ENCODE measurements at regions not wholly inside any gene's neighbourhood (a gene's known extent, or its start where the extent isn't known, plus 50 kb on each side); places are given as distances from the start of the nearest gene placed in this dataset.

DNA sequence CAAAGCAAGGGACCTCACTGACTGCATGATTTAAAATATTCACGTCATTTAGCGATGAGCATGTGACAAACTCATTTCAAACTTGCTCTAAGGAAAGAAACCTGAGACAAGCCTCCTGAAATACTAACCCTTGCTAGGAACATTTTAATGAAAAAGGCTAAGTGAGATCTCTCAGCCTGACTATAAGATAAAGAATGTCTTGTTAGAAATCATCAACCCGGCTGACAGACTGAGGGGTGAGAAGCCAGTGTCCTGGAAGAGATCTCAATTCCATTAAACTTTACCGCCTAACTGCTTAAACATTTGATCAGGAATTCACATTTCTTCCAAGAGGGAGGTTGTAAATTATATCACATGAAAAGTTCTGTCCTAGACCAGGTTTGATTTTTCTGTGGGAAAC lies 274.8 kb upstream of the EXOC2 start:
- DNase-seq (ENCODE audit: low read depth, low spot score) = no peak
- TF ChIP-seq, protein P1, sequence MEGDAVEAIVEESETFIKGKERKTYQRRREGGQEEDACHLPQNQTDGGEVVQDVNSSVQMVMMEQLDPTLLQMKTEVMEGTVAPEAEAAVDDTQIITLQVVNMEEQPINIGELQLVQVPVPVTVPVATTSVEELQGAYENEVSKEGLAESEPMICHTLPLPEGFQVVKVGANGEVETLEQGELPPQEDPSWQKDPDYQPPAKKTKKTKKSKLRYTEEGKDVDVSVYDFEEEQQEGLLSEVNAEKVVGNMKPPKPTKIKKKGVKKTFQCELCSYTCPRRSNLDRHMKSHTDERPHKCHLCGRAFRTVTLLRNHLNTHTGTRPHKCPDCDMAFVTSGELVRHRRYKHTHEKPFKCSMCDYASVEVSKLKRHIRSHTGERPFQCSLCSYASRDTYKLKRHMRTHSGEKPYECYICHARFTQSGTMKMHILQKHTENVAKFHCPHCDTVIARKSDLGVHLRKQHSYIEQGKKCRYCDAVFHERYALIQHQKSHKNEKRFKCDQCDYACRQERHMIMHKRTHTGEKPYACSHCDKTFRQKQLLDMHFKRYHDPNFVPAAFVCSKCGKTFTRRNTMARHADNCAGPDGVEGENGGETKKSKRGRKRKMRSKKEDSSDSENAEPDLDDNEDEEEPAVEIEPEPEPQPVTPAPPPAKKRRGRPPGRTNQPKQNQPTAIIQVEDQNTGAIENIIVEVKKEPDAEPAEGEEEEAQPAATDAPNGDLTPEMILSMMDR (conservative IDR thresholded peaks at IDR 0.05) = no peak
- Mint-ChIP-seq H3K4me3 (no peak overlapping the region), H3K36me3 (ENCODE audit: low read depth) (no peaks in the 10 kb centered on the region), H3K27me3 (ENCODE audit: low read depth) (peaks cover 25% of the 10 kb centered on the region), H3K27ac (ENCODE audit: unreplicated experiment) (no peak overlapping the region), H3K4me1 (no peaks in the 10 kb centered on the region), H3K9me3 (peaks cover 2% of the 10 kb centered on the region)

DNA sequence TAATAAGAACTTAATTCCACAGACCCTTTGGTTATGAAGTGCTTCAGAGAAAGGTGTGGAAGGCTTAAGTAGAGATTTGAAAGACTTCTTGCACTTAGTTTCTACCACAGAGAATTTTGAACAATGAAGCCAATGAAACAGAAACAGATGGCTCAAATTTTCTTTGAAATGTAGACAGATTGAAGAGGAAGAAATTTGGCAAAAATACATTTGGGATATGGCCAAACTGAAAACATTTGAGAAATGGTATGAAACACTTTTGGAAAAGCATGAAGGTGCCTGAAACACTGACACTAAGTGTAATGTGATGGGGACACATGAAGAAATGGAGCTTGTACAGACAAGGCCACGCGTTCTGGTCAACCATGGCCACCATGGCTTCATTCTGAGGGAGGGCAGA lies 272.4 kb upstream of the EXOC2 start:
- Mint-ChIP-seq H3K4me1 (no peaks in the 10 kb centered on the region), H3K36me3 (ENCODE audit: low read depth) (no peaks in the 10 kb centered on the region), H3K27me3 (ENCODE audit: low read depth) (peaks cover 22% of the 10 kb centered on the region), H3K27ac (ENCODE audit: unreplicated experiment) (no peak overlapping the region), H3K4me3 (no peak overlapping the region), H3K9me3 (peaks cover under 1% of the 10 kb centered on the region)
- DNase-seq (ENCODE audit: low read depth, low spot score) = no peak
- TF ChIP-seq, protein P1 (conservative IDR thresholded peaks at IDR 0.05) = no peak

DNA sequence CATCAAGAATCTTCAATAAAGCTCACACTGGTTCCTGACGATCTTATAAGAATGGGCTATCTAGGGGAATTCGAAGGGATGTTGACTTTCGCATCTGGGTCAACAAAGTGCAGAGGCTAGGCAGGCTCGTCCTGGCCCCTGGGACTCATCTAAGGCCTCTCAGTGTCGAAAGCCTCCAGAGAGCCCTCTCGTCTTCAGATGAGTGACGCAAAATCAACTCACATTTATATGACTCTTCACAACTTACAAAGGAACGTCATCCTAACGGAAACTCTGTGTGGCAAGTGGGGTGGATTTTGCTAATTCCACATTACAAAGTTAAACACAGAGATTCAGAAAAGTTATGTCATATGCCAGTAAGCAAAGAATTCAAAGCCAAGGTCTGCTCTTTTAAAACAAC lies 270.5 kb upstream of the EXOC2 start:
- H3K27ac Mint-ChIP-seq (ENCODE audit: unreplicated experiment) = no peak overlapping the region
- DNase-seq (ENCODE audit: low read depth, low spot score) = no peak
- TF ChIP-seq, protein P1 (conservative IDR thresholded peaks at IDR 0.05) = no peak
- no peaks in the 10 kb centered on the region for H3K9me3 Mint-ChIP-seq
- H3K27me3 Mint-ChIP-seq (ENCODE audit: low read depth) = peaks cover 22% of the 10 kb centered on the region
- H3K4me3 Mint-ChIP-seq = no peak overlapping the region
- no peaks in the 10 kb centered on the region for H3K36me3 Mint-ChIP-seq (ENCODE audit: low read depth)
- H3K4me1 Mint-ChIP-seq = no peaks in the 10 kb centered on the region

GRCh38 chr6:961407-961960 lies 268.5 kb upstream of the EXOC2 start:
- TF ChIP-seq, protein P1 (conservative IDR thresholded peaks at IDR 0.05) = no peak
- Mint-ChIP-seq H3K27me3 (ENCODE audit: low read depth) (peaks cover 16% of the 10 kb centered on the region), H3K36me3 (ENCODE audit: low read depth) (no peaks in the 10 kb centered on the region), H3K27ac (ENCODE audit: unreplicated experiment) (no peak overlapping the region), H3K9me3 (no peaks in the 10 kb centered on the region), H3K4me1 (no peaks in the 10 kb centered on the region), H3K4me3 (no peak overlapping the region)
- no peak for DNase-seq (ENCODE audit: low read depth, low spot score)

DNA sequence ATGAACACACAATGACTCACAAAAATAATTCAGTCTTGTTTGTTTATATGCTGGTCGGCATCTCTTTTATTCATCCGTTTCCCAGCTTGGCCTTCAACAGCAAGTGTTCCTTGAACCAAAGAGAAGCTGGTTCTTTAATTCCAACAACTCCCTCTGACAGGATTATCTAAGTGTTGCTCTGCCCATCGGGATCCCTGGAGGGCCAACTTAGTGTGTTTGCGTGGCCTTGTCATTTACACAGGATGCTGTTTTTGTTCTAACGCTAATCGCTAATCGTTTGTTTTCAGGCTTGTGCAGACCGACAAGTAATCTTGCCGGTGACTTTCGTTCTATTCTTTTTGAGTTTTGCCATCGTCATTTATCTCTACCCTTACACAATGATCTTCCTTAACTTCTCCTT lies 267.4 kb upstream of the EXOC2 start:
- Mint-ChIP-seq H3K27ac (ENCODE audit: unreplicated experiment) (no peak overlapping the region), H3K4me3 (no peak overlapping the region), H3K36me3 (ENCODE audit: low read depth) (no peaks in the 10 kb centered on the region), H3K4me1 (no peaks in the 10 kb centered on the region), H3K27me3 (ENCODE audit: low read depth) (peaks cover 9% of the 10 kb centered on the region), H3K9me3 (no peaks in the 10 kb centered on the region)
- DNase-seq (ENCODE audit: low read depth, low spot score) = no peak
- TF ChIP-seq, protein P1 (conservative IDR thresholded peaks at IDR 0.05) = no peak

GRCh38 chr6:958488-958887 lies 265.5 kb upstream of the EXOC2 start:
- TF ChIP-seq, protein P1 (conservative IDR thresholded peaks at IDR 0.05) = no peak
- Mint-ChIP-seq H3K9me3 (no peaks in the 10 kb centered on the region), H3K27me3 (ENCODE audit: low read depth) (peaks cover 16% of the 10 kb centered on the region), H3K4me1 (no peaks in the 10 kb centered on the region), H3K27ac (ENCODE audit: unreplicated experiment) (no peak overlapping the region), H3K36me3 (ENCODE audit: low read depth) (no peaks in the 10 kb centered on the region), H3K4me3 (no peak overlapping the region)
- DNase-seq (ENCODE audit: low read depth, low spot score) = no peak
